Prostate gland (tissue), 2 donors: ENCODE measurements at regions not wholly inside any gene's neighbourhood (a gene's known extent, or its start where the extent isn't known, plus 50 kb on each side); places are given as distances from the start of the nearest gene placed in this dataset.

ENCODE experiments used
- DNase-seq: peaks from one replicate; pipeline ENCODE4 v3.0.0-alpha.2; 2019; ENCODE audit warnings: low spot score
- H3K27ac ChIP-seq, 2 donors: fragments of 200-600 bp; sonication (generic); 2 replicates each; pipeline ENCODE4 v1.5.1; 2017 to 2019
- H3K27me3 ChIP-seq: fragments of 200-600 bp; sonication (generic); replicated peaks from 2 replicates; pipeline ENCODE4 v1.5.1; 2019; ENCODE audit not compliant: insufficient read depth
- H3K36me3 ChIP-seq, 2 donors: fragments of 200-600 bp; sonication (generic); 1 replicate in 1 of 2; 2 replicates in 1 of 2; pipeline versions ENCODE4 v1.5.1 to v1.8.1; 2017 to 2019
- H3K4me1 ChIP-seq: fragments of 200-600 bp; sonication (generic); replicated peaks from 2 replicates; pipeline ENCODE4 v1.5.1; 2019
- H3K4me3 ChIP-seq, 2 donors: fragments of 200-600 bp; sonication (generic); 2 replicates each; pipeline ENCODE4 v1.5.1; 2017 to 2019
- H3K9me3 ChIP-seq: fragments of 200-600 bp; sonication (generic); 2 replicates; pipeline ENCODE4 v1.5.1; 2017
- CTCF ChIP-seq, 4 experiments: fragments of 200-600 bp in 2 of 4; fragments of 450-650 bp in 2 of 4; sonication (generic) in 2 of 4; IDR thresholded peaks; 1 replicate in 3 of 4; 2 replicates in 1 of 4; pipeline ENCODE4 v1.5.1; 2016 to 2019; ENCODE audit warnings: antibody characterized with exemption in 4 of 4, mild to moderate bottlenecking in 2 of 4, moderate library complexity in 2 of 4
- POLR2A ChIP-seq: fragments of 450-650 bp; IDR thresholded peaks from one replicate; pipeline ENCODE4 v1.6.1; 2016; ENCODE audit warnings: antibody characterized with exemption, mild to moderate bottlenecking
- POLR2AphosphoS5 ChIP-seq: sonication (generic); formaldehyde crosslinking; IDR thresholded peaks from one replicate; pipeline ENCODE4 v1.6.1; 2017; ENCODE audit warnings: antibody characterized with exemption
- WGBS: methylation state at CpG from one replicate; pipeline ENCODE4 v1.1.5; 2018; 5-methylcytosine and 5-hydroxymethylcytosine counted together
- intact Hi-C: fragments of 100-400 bp; cut with DNase I; formaldehyde crosslinking; loops from one replicate; pipeline ENCODE4 v1.14.2; 2022

- intact Hi-C loops, result no loop called here
- WGBS, result 92% methylated on average over 2 of the region's 2 CpGs
- H3K27me3 ChIP-seq, result no peaks in the 10 kb centered on the region
- DNase-seq, result no peak
- H3K36me3 ChIP-seq, result no peaks in the 10 kb centered on the region
- no peak overlapping the region for H3K4me3 ChIP-seq
- H3K9me3 ChIP-seq, result no peaks in the 10 kb centered on the region
- H3K4me1 ChIP-seq, result no peaks in the 10 kb centered on the region
- TF ChIP-seq POLR2A, result no peak
- no peak for TF ChIP-seq CTCF (IDR thresholded peaks at IDR 0.05)
- no peak for TF ChIP-seq POLR2AphosphoS5
- H3K27ac ChIP-seq, result no peak overlapping the region
These were observed 324.9 kb upstream of the TBX18 start for GRCh38 chr6:85089255-85089654.

- 96% methylated on average over 2 of the region's 2 CpGs for WGBS
- Histone ChIP-seq H3K4me3 (no peak overlapping the region), H3K36me3 (no peaks in the 10 kb centered on the region), H3K27ac (no peak overlapping the region), H3K27me3 (no peaks in the 10 kb centered on the region), H3K4me1 (no peaks in the 10 kb centered on the region), H3K9me3 (no peaks in the 10 kb centered on the region)
- intact Hi-C loops, result no loop called here
- no peak for DNase-seq
- TF ChIP-seq POLR2AphosphoS5 (no peak), CTCF (IDR thresholded peaks at IDR 0.05) (no peak), POLR2A (no peak)
These were observed 321.5 kb upstream of the TBX18 start for GRCh38 chr6:85085875-85086274.

DNA sequence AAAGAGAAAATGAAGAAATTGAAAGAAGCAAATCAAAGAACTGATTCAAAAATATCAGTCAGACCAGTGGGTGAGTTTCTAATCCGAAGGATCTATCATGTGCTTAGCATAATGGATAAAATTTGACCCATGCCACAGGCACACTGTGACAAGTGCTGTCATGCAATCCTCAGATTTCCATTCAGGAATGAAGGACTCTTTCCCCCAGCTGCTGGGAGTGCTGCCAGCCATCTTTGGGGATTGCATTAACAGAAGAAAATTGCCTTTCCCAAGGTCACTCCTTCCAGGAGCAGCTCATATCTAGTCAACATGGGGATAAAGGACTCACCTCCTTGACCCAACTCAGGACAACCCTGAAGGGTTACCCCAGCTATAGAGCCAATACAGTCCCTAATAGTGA lies 316.7 kb upstream of the TBX18 start:
- 80% methylated on average over 1 of the region's 1 CpG for WGBS
- Histone ChIP-seq H3K27me3 (no peaks in the 10 kb centered on the region), H3K4me3 (no peak overlapping the region), H3K9me3 (no peaks in the 10 kb centered on the region), H3K4me1 (no peaks in the 10 kb centered on the region), H3K36me3 (no peaks in the 10 kb centered on the region), H3K27ac (no peak overlapping the region)
- TF ChIP-seq CTCF (IDR thresholded peaks at IDR 0.05) (no peak), POLR2A (no peak), POLR2AphosphoS5 (no peak)
- no peak for DNase-seq
- intact Hi-C loops, result no loop called here

GRCh38 chr6:85079761-85080160 lies 315.4 kb upstream of the TBX18 start:
- WGBS, result 84% methylated on average over 3 of the region's 3 CpGs
- Histone ChIP-seq H3K4me1 (no peaks in the 10 kb centered on the region), H3K36me3 (no peaks in the 10 kb centered on the region), H3K27me3 (no peaks in the 10 kb centered on the region), H3K4me3 (no peak overlapping the region), H3K9me3 (no peaks in the 10 kb centered on the region), H3K27ac (no peak overlapping the region)
- no peak for TF ChIP-seq CTCF (IDR thresholded peaks at IDR 0.05)
- no peak for TF ChIP-seq POLR2AphosphoS5
- TF ChIP-seq POLR2A, result no peak
- DNase-seq, result no peak
- intact Hi-C loops, result no loop called here

DNA sequence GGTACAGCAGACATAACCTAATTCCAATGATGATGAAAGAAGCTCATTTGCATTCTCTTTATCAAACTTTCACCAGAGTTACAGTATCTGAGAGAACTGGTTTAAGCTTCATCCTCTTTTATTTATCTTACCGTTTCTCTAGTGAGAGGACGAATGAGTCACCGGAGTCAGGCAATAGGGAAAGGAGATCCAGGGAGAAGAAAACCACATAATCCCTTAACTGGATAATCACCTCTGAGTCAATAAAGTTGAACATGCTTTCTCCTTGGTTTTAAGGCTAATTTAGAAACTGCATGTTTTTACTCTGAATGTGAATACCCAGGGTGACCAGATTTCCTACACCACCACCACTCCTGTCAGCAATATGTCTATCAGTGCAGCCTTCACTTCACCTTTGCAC lies 313.7 kb upstream of the TBX18 start:
- no peaks in the 10 kb centered on the region for H3K36me3 ChIP-seq
- no peak overlapping the region for H3K4me3 ChIP-seq
- TF ChIP-seq POLR2AphosphoS5, result no peak
- TF ChIP-seq CTCF (IDR thresholded peaks at IDR 0.05), result no peak
- no peak for TF ChIP-seq POLR2A
- no peaks in the 10 kb centered on the region for H3K27me3 ChIP-seq
- DNase-seq, result no peak
- WGBS, result 35% methylated on average over 3 of the region's 3 CpGs
- H3K9me3 ChIP-seq, result no peaks in the 10 kb centered on the region
- intact Hi-C loops, result no loop called here
- no peaks in the 10 kb centered on the region for H3K4me1 ChIP-seq
- no peak overlapping the region for H3K27ac ChIP-seq
